ENCODE measurements at regions not wholly inside any gene's neighbourhood (a gene's known extent, or its start where the extent isn't known, plus 50 kb on each side); places are given as distances from the start of the nearest gene placed in this dataset.

DNA sequence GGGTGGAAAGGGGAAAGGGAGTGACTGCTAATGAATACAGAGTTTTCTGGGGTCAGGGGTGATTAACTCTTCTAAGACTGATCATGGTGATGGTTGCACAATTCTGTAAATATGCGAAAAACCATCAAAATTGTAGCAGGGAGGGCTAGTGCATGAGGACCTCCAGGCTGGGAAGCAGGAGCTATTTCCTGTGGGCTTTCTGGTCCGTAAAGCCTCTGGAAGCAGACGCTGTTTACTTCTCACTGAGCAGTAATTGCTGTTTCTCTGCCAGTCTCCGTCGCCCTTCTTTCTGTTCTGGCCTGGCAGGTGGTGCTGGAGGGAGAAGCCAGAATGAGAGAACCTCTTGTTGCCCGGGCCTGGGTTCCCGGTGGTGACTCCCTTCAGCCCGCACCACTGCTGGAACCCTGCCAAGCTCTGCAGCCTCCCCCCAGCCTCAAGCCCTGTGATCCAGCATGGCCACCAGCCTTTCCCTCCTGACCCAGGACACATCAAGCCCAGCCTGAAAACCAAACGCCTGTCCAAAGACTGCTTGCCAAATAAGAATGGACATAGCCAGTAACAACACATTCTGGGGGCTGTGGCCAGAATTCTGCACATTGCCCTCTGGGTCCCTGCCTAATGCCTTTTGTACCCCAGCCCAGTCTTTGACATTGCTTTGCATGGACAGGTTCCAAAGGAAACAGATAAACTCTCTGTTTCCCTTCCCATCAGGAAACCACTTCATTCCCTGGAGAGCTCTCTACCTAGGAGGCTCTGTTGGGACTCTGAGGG is 201.0 kb upstream of the NAV2 start:
- TF ChIP-seq POLR2A (IDR thresholded peaks at IDR 0.05) (no peak), CTCF (IDR thresholded peaks at IDR 0.05) (no peak)
- 40 to 43% methylated on average over 9 of the region's 9 CpGs for WGBS, 2 donors
- H3K4me3 ChIP-seq (ENCODE audit: low read depth, poor library complexity, severe bottlenecking): no peak overlapping the region
- intact Hi-C loops (cut with DNase I; ENCODE audit: low total_unique reads): no loop called here
- no peak for DNase-seq (ENCODE audit: low spot score in 2 of 2)

DNA sequence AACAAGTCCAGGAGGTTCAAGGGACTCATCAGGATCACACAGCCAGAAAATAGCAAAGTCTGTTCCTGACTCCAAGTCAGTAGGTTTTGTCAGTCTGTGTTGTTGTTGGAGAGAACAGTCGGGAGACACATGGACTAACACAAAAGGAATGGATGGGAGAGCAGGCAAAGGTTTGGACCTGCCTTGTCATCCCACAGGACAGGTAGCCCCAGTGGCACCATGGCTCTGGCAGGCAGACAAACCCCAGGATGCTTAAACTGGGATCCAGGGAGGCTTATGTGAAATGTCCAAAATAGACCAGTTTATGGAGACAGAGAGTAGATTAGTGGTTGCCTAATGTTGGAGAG is 201.6 kb upstream of the NAV2 start:
- no peak for DNase-seq (ENCODE audit: low spot score in 2 of 2)
- TF ChIP-seq POLR2A (IDR thresholded peaks at IDR 0.05) (no peak), CTCF (IDR thresholded peaks at IDR 0.05) (no peak)
- no peak overlapping the region for H3K4me3 ChIP-seq (ENCODE audit: low read depth, poor library complexity, severe bottlenecking)
- 60 to 68% methylated on average over 1 of the region's 1 CpG for WGBS, 2 donors
- intact Hi-C loops (cut with DNase I; ENCODE audit: low total_unique reads): no loop called here

GRCh38 chr11:19510468-19510867 is 202.2 kb upstream of the NAV2 start:
- 74 to 79% methylated on average over 8 of the region's 8 CpGs for WGBS, 2 donors
- no peak for DNase-seq (ENCODE audit: low spot score in 2 of 2)
- no peak overlapping the region for H3K4me3 ChIP-seq (ENCODE audit: low read depth, poor library complexity, severe bottlenecking)
- intact Hi-C loops (cut with DNase I; ENCODE audit: low total_unique reads): no loop called here
- no peak for TF ChIP-seq CTCF (IDR thresholded peaks at IDR 0.05)
- no peak for TF ChIP-seq POLR2A (IDR thresholded peaks at IDR 0.05)

DNA sequence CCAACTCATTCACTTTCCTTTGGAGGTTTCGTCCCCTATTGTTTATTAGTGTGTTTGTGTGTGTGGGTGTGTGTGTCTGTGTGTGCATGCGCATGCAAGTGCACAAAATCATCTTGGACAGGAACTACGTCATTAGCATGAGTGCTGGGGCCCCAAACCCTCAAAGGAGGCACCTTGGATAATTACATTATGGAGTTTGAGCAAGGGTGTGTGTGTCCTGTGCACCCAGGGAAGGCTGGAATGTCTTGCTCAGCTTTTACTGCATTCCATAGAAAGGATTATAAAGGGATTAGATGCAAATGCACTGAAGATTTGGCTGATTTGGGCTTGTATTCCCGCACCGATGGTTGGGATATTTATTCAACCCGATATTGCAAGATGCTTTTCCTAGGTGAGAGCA is 203.4 kb upstream of the NAV2 start:
- TF ChIP-seq CTCF (IDR thresholded peaks at IDR 0.05): no peak
- no peak for TF ChIP-seq POLR2A (IDR thresholded peaks at IDR 0.05)
- DNase-seq (ENCODE audit: low spot score in 2 of 2): no peak
- 80 to 84% methylated on average over 6 of the region's 6 CpGs for WGBS, 2 donors
- intact Hi-C loops (cut with DNase I; ENCODE audit: low total_unique reads): no loop called here
- no peak overlapping the region for H3K4me3 ChIP-seq (ENCODE audit: low read depth, poor library complexity, severe bottlenecking)

GRCh38 chr11:19508165-19508564 is 204.5 kb upstream of the NAV2 start:
- intact Hi-C loops (cut with DNase I; ENCODE audit: low total_unique reads): no loop called here
- WGBS, 2 donors: 77 to 81% methylated on average over 2 of the region's 2 CpGs
- TF ChIP-seq CTCF (IDR thresholded peaks at IDR 0.05): no peak
- TF ChIP-seq POLR2A (IDR thresholded peaks at IDR 0.05): no peak
- H3K4me3 ChIP-seq (ENCODE audit: low read depth, poor library complexity, severe bottlenecking): no peak overlapping the region
- no peak for DNase-seq (ENCODE audit: low spot score in 2 of 2)
